MM.1S (cell line): ENCODE measurements at regions not wholly inside any gene's neighbourhood (a gene's known extent, or its start where the extent isn't known, plus 50 kb on each side); places are given as distances from the start of the nearest gene placed in this dataset.

Experiments used
- DNase-seq: peaks from one replicate; pipeline ENCODE4 v3.0.0-alpha.2; 2015
- H2AFZ ChIP-seq: fragments of 300-600 bp; sonication (generic); 2 replicates; pipeline ENCODE4 v1.6.0; 2016; ENCODE audit warnings: antibody characterized with exemption, low read length
- H3F3A ChIP-seq: fragments of 300-600 bp; sonication (generic); 2 replicates; pipeline ENCODE4 v1.6.1; 2016; ENCODE audit warnings: mild to moderate bottlenecking, antibody characterized with exemption, low read length, moderate library complexity, mixed read lengths; ENCODE audit not compliant: insufficient read depth
- H3K27ac ChIP-seq: fragments of 300-600 bp; sonication (generic); 2 replicates; pipeline ENCODE4 v1.5.1; 2016; ENCODE audit warnings: mild to moderate bottlenecking, low read length
- H3K27me3 ChIP-seq: fragments of 300-600 bp; sonication (generic); replicated peaks from 2 replicates; pipeline ENCODE4 v1.6.0; 2016; ENCODE audit warnings: low read length; ENCODE audit not compliant: insufficient read depth
- H3K36me3 ChIP-seq: fragments of 300-600 bp; sonication (generic); replicated peaks from 2 replicates; pipeline ENCODE4 v1.6.1; 2016; ENCODE audit warnings: mild to moderate bottlenecking, low read length, mixed read lengths; ENCODE audit not compliant: insufficient read depth
- H3K4me1 ChIP-seq: fragments of 300-600 bp; sonication (generic); 2 replicates; pipeline ENCODE4 v1.6.1; 2016; ENCODE audit warnings: low read length, mixed read lengths
- H3K4me2 ChIP-seq: fragments of 300-600 bp; sonication (generic); 2 replicates; pipeline ENCODE4 v1.6.0; 2016; ENCODE audit warnings: low read depth, low read length
- H3K4me3 ChIP-seq: fragments of 300-600 bp; sonication (generic); 2 replicates; pipeline ENCODE4 v1.5.1; 2016; ENCODE audit warnings: low read length, mixed read lengths
- H3K79me2 ChIP-seq: fragments of 300-600 bp; sonication (generic); 2 replicates; pipeline ENCODE4 v1.6.1; 2016; ENCODE audit warnings: mixed run types, low read length, mixed read lengths
- H3K9ac ChIP-seq: fragments of 300-600 bp; sonication (generic); 2 replicates; pipeline ENCODE4 v1.6.1; 2016; ENCODE audit warnings: low read length, mixed read lengths
- H3K9me2 ChIP-seq: fragments of 300-600 bp; sonication (generic); replicated peaks from 2 replicates; pipeline ENCODE4 v1.6.1; 2016; ENCODE audit warnings: mild to moderate bottlenecking, low read length, mixed read lengths; ENCODE audit not compliant: insufficient read depth
- H3K9me3 ChIP-seq: fragments of 300-600 bp; sonication (generic); replicated peaks from 2 replicates; pipeline ENCODE4 v1.6.1; 2016; ENCODE audit warnings: mild to moderate bottlenecking, low read length, mixed read lengths; ENCODE audit not compliant: insufficient read depth
- H4K20me1 ChIP-seq: fragments of 300-600 bp; sonication (generic); 2 replicates; pipeline ENCODE4 v1.6.1; 2016; ENCODE audit warnings: mild to moderate bottlenecking, low read length, moderate library complexity, mixed read lengths; ENCODE audit not compliant: insufficient read depth
- CTCF ChIP-seq: fragments of 300-600 bp; sonication (generic); IDR thresholded peaks from 2 replicates; pipeline ENCODE4 v1.5.1; 2016; ENCODE audit warnings: antibody characterized with exemption, low read length, mixed read lengths
- EZH2 ChIP-seq: fragments of 300-600 bp; sonication (generic); optimal IDR thresholded peaks from 2 replicates; pipeline ENCODE3; 2017; ENCODE audit warnings: low read depth, mild to moderate bottlenecking, antibody characterized with exemption, low read length, mixed read lengths
- EZH2phosphoT487 ChIP-seq: fragments of 300-600 bp; sonication (generic); IDR thresholded peaks from 2 replicates; pipeline ENCODE4 v1.6.1; 2018; ENCODE audit warnings: antibody characterized with exemption, low read length

GRCh38 chr6:121855521-121855920, 420.1 kb downstream of the GJA1 start:
- Histone ChIP-seq H3K27me3 (no peaks in the 10 kb centered on the region), H3K4me1 (no peaks in the 10 kb centered on the region), H3K27ac (no peak overlapping the region), H2AFZ (no peak overlapping the region), H3K79me2 (no peaks in the 10 kb centered on the region), H3K4me2 (no peak overlapping the region), H3F3A (no peaks in the 10 kb centered on the region), H3K9ac (no peak overlapping the region), H4K20me1 (no peaks in the 10 kb centered on the region), H3K9me2 (no peaks in the 10 kb centered on the region), H3K4me3 (no peak overlapping the region), H3K9me3 (no peaks in the 10 kb centered on the region), H3K36me3 (no peaks in the 10 kb centered on the region)
- TF ChIP-seq EZH2 (no peak), EZH2phosphoT487 (no peak), CTCF (no peak)
- no peak for DNase-seq

- TF ChIP-seq EZH2: no peak
- no peak for TF ChIP-seq CTCF
- TF ChIP-seq EZH2phosphoT487: no peak
Measured at GRCh38 chr6:121856296-121856695, 420.9 kb downstream of the GJA1 start.

DNA sequence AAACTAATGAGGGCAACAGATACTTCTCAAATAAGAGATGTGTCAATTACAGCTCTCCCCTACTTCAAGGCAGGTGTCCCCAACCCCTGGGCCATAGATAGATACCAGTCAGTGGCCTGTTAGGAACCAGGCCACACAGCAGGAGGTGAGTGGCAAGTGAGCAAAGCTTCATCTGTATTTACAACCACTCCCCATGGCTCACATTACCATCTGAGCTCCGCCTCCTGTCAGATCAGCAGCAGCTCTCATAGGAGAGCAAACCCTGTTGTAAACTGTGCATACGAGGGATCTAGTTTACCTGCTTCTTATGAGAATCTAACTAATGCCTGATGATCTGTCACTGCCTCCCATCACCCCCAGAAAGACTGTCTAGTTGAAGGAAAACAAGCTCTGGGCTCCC, 422.1 kb downstream of the GJA1 start:
- no peaks in the 10 kb centered on the region for H3K9me2 ChIP-seq
- H3K36me3 ChIP-seq: no peaks in the 10 kb centered on the region
- no peaks in the 10 kb centered on the region for H3K4me1 ChIP-seq
- DNase-seq: no peak
- H3K9ac ChIP-seq: no peak overlapping the region
- no peaks in the 10 kb centered on the region for H4K20me1 ChIP-seq
- TF ChIP-seq EZH2: no peak
- TF ChIP-seq CTCF: no peak
- no peak for TF ChIP-seq EZH2phosphoT487
- H3K79me2 ChIP-seq: no peaks in the 10 kb centered on the region
- no peak overlapping the region for H3K27ac ChIP-seq
- H3K9me3 ChIP-seq: no peaks in the 10 kb centered on the region
- no peak overlapping the region for H3K4me2 ChIP-seq
- H3F3A ChIP-seq: no peaks in the 10 kb centered on the region
- no peak overlapping the region for H2AFZ ChIP-seq
- H3K27me3 ChIP-seq: no peaks in the 10 kb centered on the region
- no peak overlapping the region for H3K4me3 ChIP-seq

More at GRCh38 chr6:121856296-121856695, 420.9 kb downstream of the GJA1 start:
- no peaks in the 10 kb centered on the region for H3K36me3 ChIP-seq
- DNase-seq: no peak
- H4K20me1 ChIP-seq: no peaks in the 10 kb centered on the region
- no peak overlapping the region for H2AFZ ChIP-seq
- H3K9me3 ChIP-seq: no peaks in the 10 kb centered on the region
- H3K27ac ChIP-seq: no peak overlapping the region
- H3K9me2 ChIP-seq: no peaks in the 10 kb centered on the region
- H3K4me1 ChIP-seq: no peaks in the 10 kb centered on the region
- no peaks in the 10 kb centered on the region for H3K79me2 ChIP-seq
- no peak overlapping the region for H3K9ac ChIP-seq
- H3F3A ChIP-seq: no peaks in the 10 kb centered on the region
- H3K27me3 ChIP-seq: no peaks in the 10 kb centered on the region
- H3K4me2 ChIP-seq: no peak overlapping the region
- no peak overlapping the region for H3K4me3 ChIP-seq
